ENCODE measurements at regions not wholly inside any gene's neighbourhood (a gene's known extent, or its start where the extent isn't known, plus 50 kb on each side); places are given as distances from the start of the nearest gene placed in this dataset.

DNA sequence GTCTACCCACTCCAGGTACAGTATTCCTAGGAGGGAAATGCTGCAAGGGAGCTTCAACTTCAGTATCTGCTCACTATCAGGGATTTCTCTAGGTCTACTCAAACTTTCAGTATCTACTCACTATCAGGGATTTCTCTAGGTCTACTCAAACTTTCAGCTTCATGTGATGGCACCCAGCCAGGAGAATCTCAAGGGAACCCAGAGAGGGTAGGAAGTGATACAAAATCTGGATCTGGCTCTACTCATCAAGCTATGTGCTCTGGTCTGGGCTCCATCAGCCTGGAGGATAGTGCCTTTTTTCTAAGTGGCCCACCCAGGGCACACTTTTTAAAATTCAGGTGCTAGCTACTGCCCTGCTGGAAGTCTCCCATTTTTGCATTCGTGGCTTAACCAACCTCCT lies 52.3 kb upstream of the FNDC3A start:
- no peaks in the 10 kb centered on the region for H3K27me3 ChIP-seq
- TF ChIP-seq, protein P1, sequence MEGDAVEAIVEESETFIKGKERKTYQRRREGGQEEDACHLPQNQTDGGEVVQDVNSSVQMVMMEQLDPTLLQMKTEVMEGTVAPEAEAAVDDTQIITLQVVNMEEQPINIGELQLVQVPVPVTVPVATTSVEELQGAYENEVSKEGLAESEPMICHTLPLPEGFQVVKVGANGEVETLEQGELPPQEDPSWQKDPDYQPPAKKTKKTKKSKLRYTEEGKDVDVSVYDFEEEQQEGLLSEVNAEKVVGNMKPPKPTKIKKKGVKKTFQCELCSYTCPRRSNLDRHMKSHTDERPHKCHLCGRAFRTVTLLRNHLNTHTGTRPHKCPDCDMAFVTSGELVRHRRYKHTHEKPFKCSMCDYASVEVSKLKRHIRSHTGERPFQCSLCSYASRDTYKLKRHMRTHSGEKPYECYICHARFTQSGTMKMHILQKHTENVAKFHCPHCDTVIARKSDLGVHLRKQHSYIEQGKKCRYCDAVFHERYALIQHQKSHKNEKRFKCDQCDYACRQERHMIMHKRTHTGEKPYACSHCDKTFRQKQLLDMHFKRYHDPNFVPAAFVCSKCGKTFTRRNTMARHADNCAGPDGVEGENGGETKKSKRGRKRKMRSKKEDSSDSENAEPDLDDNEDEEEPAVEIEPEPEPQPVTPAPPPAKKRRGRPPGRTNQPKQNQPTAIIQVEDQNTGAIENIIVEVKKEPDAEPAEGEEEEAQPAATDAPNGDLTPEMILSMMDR (IDR thresholded peaks at IDR 0.05) = no peak
- no peaks in the 10 kb centered on the region for H3K36me3 ChIP-seq
- no peaks in the 10 kb centered on the region for H3K4me1 ChIP-seq
- H3K9me3 ChIP-seq = no peaks in the 10 kb centered on the region
- H3K27ac ChIP-seq = no peak overlapping the region
- intact Hi-C loops (cut with DNase I) = no loop called here
- no peak overlapping the region for H3K4me3 ChIP-seq
- no peak for DNase-seq
- 85 to 94% methylated on average over 1 of the region's 1 CpG for WGBS, 2 donors

DNA sequence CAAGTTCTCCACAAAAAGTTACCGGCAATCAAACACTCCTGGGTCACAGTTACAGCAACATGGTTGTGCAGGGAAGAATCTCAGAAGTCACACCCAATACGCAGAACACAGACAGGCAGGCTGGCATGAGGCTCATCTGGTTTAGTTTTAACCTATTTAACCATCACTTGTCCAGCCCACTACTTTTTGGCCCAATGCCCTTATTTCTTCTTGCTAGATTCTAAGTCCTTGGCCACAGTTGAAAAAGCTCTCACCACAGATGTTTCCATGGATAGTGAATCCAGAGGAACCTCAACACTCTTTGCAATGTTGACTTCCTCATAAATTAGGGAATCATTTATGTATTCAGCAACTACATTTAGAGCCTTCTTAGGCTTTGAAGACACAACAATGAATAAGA lies 50.7 kb upstream of the FNDC3A start:
- no peak for DNase-seq
- Histone ChIP-seq H3K4me3 (no peak overlapping the region), H3K36me3 (no peaks in the 10 kb centered on the region), H3K9me3 (no peaks in the 10 kb centered on the region), H3K27me3 (no peaks in the 10 kb centered on the region), H3K27ac (no peak overlapping the region), H3K4me1 (no peaks in the 10 kb centered on the region)
- TF ChIP-seq POLR2AphosphoS5 (IDR thresholded peaks at IDR 0.05) (no peak), POLR2A (IDR thresholded peaks at IDR 0.05) (no peak)
- TF ChIP-seq, protein P1 (IDR thresholded peaks at IDR 0.05) = no peak
- intact Hi-C loops (cut with DNase I) = no loop called here
- 95 to 96% methylated on average over 2 of the region's 2 CpGs for WGBS, 2 donors

All from sigmoid colon (tissue), 6 donors.